H1 (cell line): ENCODE measurements at regions not wholly inside any gene's neighbourhood (a gene's known extent, or its start where the extent isn't known, plus 50 kb on each side); places are given as distances from the start of the nearest gene placed in this dataset.

ENCODE experiments used
- CTCF ChIA-PET: fragments of 300-600 bp; sonication (Branson Sonifier 250); formaldehyde crosslinking; loops from one replicate; lab custom pipeline; 2021; ENCODE audit not compliant: partially characterized antibody; lab: Charles Lee
- POLR2A ChIA-PET: fragments of 300-600 bp; sonication (Branson Sonifier 250); formaldehyde crosslinking; loops from one replicate; lab custom pipeline; 2021; ENCODE audit warnings: inconsistent platforms; ENCODE audit not compliant: partially characterized antibody; lab: Charles Lee
- DNase-seq, 2 experiments: peaks; one replicate each; pipeline versions ENCODE4 v3.0.0 to v3.0.0-alpha.2; 2010 to 2022; ENCODE audit warnings: low spot score in 2 of 2, low read depth in 1 of 2, mixed read lengths in 1 of 2
- FAIRE-seq: peaks from 2 replicates; lab custom pipeline; 2011; peaks lifted over from hg19 to GRCh38; lab: Jason Lieb, UNC
- H2AFZ ChIP-seq: 2 replicates; pipeline ENCODE4 v1.8.1; 2012; ENCODE audit warnings: low read length, inconsistent platforms
- H2AK5ac ChIP-seq: 2 replicates; pipeline ENCODE4 v1.6.1; 2013; ENCODE audit warnings: low read depth, low read length
- H2BK120ac ChIP-seq: replicated peaks from 2 replicates; pipeline ENCODE3; 2013; ENCODE audit warnings: low read depth, low read length, inconsistent platforms
- H2BK12ac ChIP-seq: 2 replicates; pipeline ENCODE4 v1.6.1; 2013; ENCODE audit warnings: low read depth, low read length
- H2BK15ac ChIP-seq: 2 replicates; pipeline ENCODE4 v1.6.1; 2013; ENCODE audit warnings: low read length
- H2BK20ac ChIP-seq: 2 replicates; pipeline ENCODE4 v1.6.1; 2013; ENCODE audit warnings: low read length
- H2BK5ac ChIP-seq: 2 replicates; pipeline ENCODE4 v1.6.1; 2013; ENCODE audit warnings: low read depth, low read length
- H3K14ac ChIP-seq: 2 replicates; pipeline ENCODE4 v1.6.1; 2013; ENCODE audit warnings: inconsistent platforms; ENCODE audit not compliant: insufficient read length
- H3K18ac ChIP-seq: 2 replicates; pipeline ENCODE4 v1.6.1; 2013; ENCODE audit warnings: low read length; ENCODE audit errors: extremely low read depth
- H3K23ac ChIP-seq: 2 replicates; pipeline ENCODE4 v1.6.1; 2013; ENCODE audit warnings: inconsistent platforms; ENCODE audit not compliant: insufficient read length
- H3K23me2 ChIP-seq: 2 replicates; pipeline ENCODE4 v1.6.1; 2013; ENCODE audit warnings: low read depth, low read length
- H3K27ac ChIP-seq: 2 replicates; pipeline ENCODE4 v1.6.1; 2011; ENCODE audit warnings: low read depth, low read length, inconsistent platforms
- H3K27me3 ChIP-seq, 4 experiments: replicated peaks in 1 of 4; 1 replicate in 1 of 4; 2 replicates in 3 of 4; pipeline versions ENCODE4 v1.6.1 to v1.8.1; 2011 to 2013; ENCODE audit warnings: low read length in 3 of 4, mild to moderate bottlenecking in 3 of 4, inconsistent platforms in 2 of 4, mixed read lengths in 2 of 4, moderate library complexity in 1 of 4; ENCODE audit not compliant: control insufficient read depth in 3 of 4, insufficient read depth in 3 of 4; ENCODE audit errors: extremely low read depth in 1 of 4
- H3K36me3 ChIP-seq, 4 experiments: 2 replicates each; pipeline versions ENCODE4 v1.6.1 to v1.8.1; 2011 to 2013; ENCODE audit warnings: mild to moderate bottlenecking in 4 of 4, low read length in 3 of 4, moderate library complexity in 2 of 4, control low read depth in 1 of 4, inconsistent platforms in 1 of 4; ENCODE audit not compliant: insufficient read depth in 4 of 4, control insufficient read depth in 2 of 4
- H3K4ac ChIP-seq: replicated peaks from 2 replicates; pipeline ENCODE3; 2013; ENCODE audit warnings: low read length, low read depth, mixed read lengths, inconsistent platforms; ENCODE audit not compliant: insufficient read length
- H3K4me1 ChIP-seq, 4 experiments: replicated peaks in 1 of 4; 1 replicate in 1 of 4; 2 replicates in 3 of 4; pipeline versions ENCODE4 v1.6.1 to v1.8.1; 2011 to 2013; ENCODE audit warnings: low read length in 3 of 4, inconsistent platforms in 2 of 4, mixed read lengths in 1 of 4; ENCODE audit not compliant: insufficient read depth in 4 of 4, control insufficient read depth in 3 of 4
- H3K4me2 ChIP-seq, 2 experiments: 2 replicates each; pipeline versions ENCODE4 v1.6.1 to v1.8.1; 2011 to 2013; ENCODE audit warnings: low read depth in 2 of 2, low read length in 2 of 2, control low read depth in 1 of 2, inconsistent platforms in 1 of 2, mild to moderate bottlenecking in 1 of 2; ENCODE audit not compliant: insufficient read depth in 1 of 2
- H3K4me3 ChIP-seq, 4 experiments: fragments of 200-600, 300-600 bp in 1 of 4; sonication (generic), shearing (Covaris generic), sonication (Bioruptor Twin) in 1 of 4; 2 replicates each; pipeline versions ENCODE4 v1.5.1 to v1.8.1; 2011 to 2016; ENCODE audit warnings: low read length in 4 of 4, low read depth in 3 of 4, control low read depth in 2 of 4, inconsistent platforms in 2 of 4, mild to moderate bottlenecking in 2 of 4, mixed read lengths in 1 of 4, moderate library complexity in 1 of 4; ENCODE audit not compliant: insufficient read depth in 2 of 4; ENCODE audit errors: extremely low read depth in 1 of 4
- H3K56ac ChIP-seq: replicated peaks from 2 replicates; pipeline ENCODE3; 2013; ENCODE audit warnings: low read depth, mild to moderate bottlenecking, mixed read lengths, low read length, inconsistent platforms; ENCODE audit not compliant: insufficient read length
- H3K79me1 ChIP-seq: 2 replicates; pipeline ENCODE4 v1.6.1; 2013; ENCODE audit warnings: low read depth, low read length, control low read depth
- H3K79me2 ChIP-seq, 2 experiments: 2 replicates each; pipeline versions ENCODE4 v1.6.1 to v1.8.1; 2012 to 2013; ENCODE audit warnings: low read length in 2 of 2, mild to moderate bottlenecking in 2 of 2, inconsistent platforms in 1 of 2; ENCODE audit not compliant: insufficient read depth in 2 of 2, control insufficient read depth in 1 of 2
- H3K9ac ChIP-seq, 4 experiments: replicated peaks in 1 of 4; 1 replicate in 1 of 4; 2 replicates in 3 of 4; pipeline versions ENCODE4 v1.6.1 to v1.8.1; 2011 to 2013; ENCODE audit warnings: low read depth in 3 of 4, low read length in 3 of 4, control low read depth in 2 of 4, mild to moderate bottlenecking in 2 of 4, moderate library complexity in 2 of 4, inconsistent platforms in 1 of 4; ENCODE audit errors: extremely low read depth in 1 of 4
- H3K9me3 ChIP-seq, 2 experiments: 2 replicates each; pipeline versions ENCODE4 v1.6.1 to v1.8.1; 2012 to 2013; ENCODE audit warnings: mild to moderate bottlenecking in 2 of 2, moderate library complexity in 2 of 2, control low read depth in 1 of 2, inconsistent platforms in 1 of 2, low read depth in 1 of 2, low read length in 1 of 2, mixed read lengths in 1 of 2; ENCODE audit not compliant: insufficient read depth in 2 of 2
- H4K20me1 ChIP-seq, 2 experiments: replicated peaks in 1 of 2; 2 replicates each; pipeline versions ENCODE3 to v1.8.1; 2011 to 2013; ENCODE audit warnings: inconsistent platforms in 2 of 2, low read length in 2 of 2, mild to moderate bottlenecking in 1 of 2; ENCODE audit not compliant: insufficient read depth in 2 of 2, control insufficient read depth in 1 of 2
- H4K5ac ChIP-seq: 2 replicates; pipeline ENCODE4 v1.6.1; 2013; ENCODE audit warnings: low read length, low read depth, mixed read lengths, inconsistent platforms; ENCODE audit not compliant: insufficient read length
- H4K8ac ChIP-seq: 2 replicates; pipeline ENCODE4 v1.8.0; 2013; ENCODE audit warnings: mild to moderate bottlenecking, moderate library complexity, low read length, inconsistent platforms; ENCODE audit not compliant: insufficient read depth; ENCODE audit errors: extremely low read depth
- H4K91ac ChIP-seq: replicated peaks from 2 replicates; pipeline ENCODE3; 2013; ENCODE audit warnings: low read length, mixed read lengths, inconsistent platforms; ENCODE audit not compliant: insufficient read length
- BCL11A ChIP-seq, 2 experiments: IDR thresholded peaks; one replicate each; pipeline ENCODE4 v1.6.1; 2011; ENCODE audit warnings: low read depth in 2 of 2, low read length in 2 of 2, mild to moderate bottlenecking in 2 of 2
- BRCA1 ChIP-seq: IDR thresholded peaks from 2 replicates; pipeline ENCODE4 v1.6.1; 2012; ENCODE audit warnings: low read depth, low read length, improper control_type of control experiment
- HDAC2 ChIP-seq, 2 experiments: fragments of 300-600 bp in 1 of 2; sonication (generic) in 1 of 2; IDR thresholded peaks; 2 replicates each; pipeline ENCODE4 v1.6.1; 2011 to 2012; ENCODE audit warnings: low read depth in 2 of 2, low read length in 2 of 2, mild to moderate bottlenecking in 2 of 2, moderate library complexity in 2 of 2, borderline replicate concordance in 1 of 2, inconsistent platforms in 1 of 2
- NANOG ChIP-seq: IDR thresholded peaks from 2 replicates; pipeline ENCODE4 v1.6.1; 2011; ENCODE audit warnings: low read length, low read depth, mild to moderate bottlenecking, inconsistent platforms; ENCODE audit not compliant: insufficient read depth, poor library complexity, severe bottlenecking
- PHF8 ChIP-seq: fragments of 200-600 bp; sonication (generic); conservative IDR thresholded peaks from 2 replicates; pipeline ENCODE4 v1.7.1; 2012; ENCODE audit warnings: low read depth, mild to moderate bottlenecking, inconsistent platforms, low read length, moderate library complexity
- POLR2AphosphoS5 ChIP-seq: IDR thresholded peaks from 2 replicates; pipeline ENCODE4 v1.6.1; 2011; ENCODE audit warnings: low read depth, low read length
- TBP ChIP-seq: IDR thresholded peaks from 2 replicates; pipeline ENCODE4 v1.6.1; 2011; ENCODE audit warnings: low read depth, low read length, improper control_type of control experiment
- WGBS, 2 experiments: shearing (Covaris generic) in 1 of 2; methylation state at CpG; one replicate each; pipeline versions ENCODE4 v1.1.6 to v1.1.7; 2013 to 2015; ENCODE audit warnings: low lambda C conversion rate in 2 of 2, mixed read lengths in 2 of 2, inconsistent platforms in 1 of 2, low coverage in 1 of 2, missing lambda C conversion rate in 1 of 2; ENCODE audit not compliant: insufficient replicate concordance in 2 of 2, insufficient coverage in 1 of 2, insufficient read length in 1 of 2; ENCODE audit errors: extremely low coverage in 1 of 2, missing lambda C conversion rate in 1 of 2; 5-methylcytosine and 5-hydroxymethylcytosine counted together
- TF ChIP-seq, protein P1 (sequence below): IDR thresholded peaks from 2 replicates; pipeline ENCODE4 v1.6.1; 2011; ENCODE audit warnings: low read depth, mild to moderate bottlenecking, low read length; ENCODE audit not compliant: insufficient read depth
- TF ChIP-seq, protein P2 (sequence below): IDR thresholded peaks from 2 replicates; pipeline ENCODE4 v1.6.1; 2011; ENCODE audit warnings: low read length, improper control_type of control experiment

DNA sequence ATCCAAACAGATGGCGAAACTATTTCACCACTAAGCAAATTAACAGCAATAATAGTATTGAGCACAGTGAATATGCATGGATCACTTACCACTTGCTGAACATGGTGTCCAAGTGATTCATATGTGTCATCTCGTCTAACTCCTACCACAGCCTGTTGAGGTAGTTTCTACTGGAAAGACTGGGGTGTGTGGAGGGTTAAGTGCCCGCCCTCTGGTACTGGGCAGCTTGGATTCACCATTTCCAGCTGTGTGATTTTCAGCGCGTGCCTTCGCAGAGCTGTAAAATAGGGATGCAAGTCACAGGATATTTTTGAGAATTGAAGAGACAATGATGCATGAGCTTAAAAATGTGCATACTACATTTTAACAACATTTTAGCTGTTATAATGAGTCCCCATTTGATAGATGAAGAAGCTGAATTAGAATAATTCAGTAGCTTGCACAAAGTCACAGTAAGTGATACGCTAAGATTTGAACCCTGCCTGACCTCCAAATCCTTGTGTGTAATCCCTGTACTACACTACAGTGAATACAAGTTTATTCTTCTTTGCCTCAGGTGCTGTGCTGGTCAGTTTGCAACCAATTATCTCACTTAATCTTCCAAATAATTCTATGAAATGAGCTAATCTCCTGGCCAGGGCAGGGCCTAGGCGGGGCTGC, 75.2 kb upstream of the SIX2 start:
- WGBS, 2 experiments: 80% methylated on average over 8 of the region's 8 CpGs; no CpG with 5 or more reads in 1 of the 2 experiments
- H4K8ac ChIP-seq: no peak overlapping the region
- no peaks in the 10 kb centered on the region for H3K79me1 ChIP-seq
- no peaks in the 10 kb centered on the region for H4K20me1 ChIP-seq
- no peak overlapping the region for H3K4me3 ChIP-seq
- H4K5ac ChIP-seq: no peak overlapping the region
- ChIA-PET CTCF (interaction anchor here (1.0 to 1.2 kb wide), 2 partner anchors 9 to 13 kb away, joined by 3 read pairs; no protein-coding TSS in a partner anchor), POLR2A (interaction anchor here (1.3 kb wide), 1 partner anchor 9 kb away, joined by 3 read pairs; no protein-coding TSS in a partner anchor)
- H2AFZ ChIP-seq: no peak overlapping the region
- H2BK12ac ChIP-seq: no peak overlapping the region
- FAIRE-seq (no peak), DNase-seq (no peak)
- no peak overlapping the region for H4K91ac ChIP-seq
- no peak overlapping the region for H2BK20ac ChIP-seq
- no peak overlapping the region for H3K18ac ChIP-seq
- H3K9me3 ChIP-seq: no peaks in the 10 kb centered on the region
- H3K56ac ChIP-seq: no peak overlapping the region
- H3K36me3 ChIP-seq: no peaks in the 10 kb centered on the region
- H3K79me2 ChIP-seq: no peaks in the 10 kb centered on the region
- no peaks in the 10 kb centered on the region for H3K27me3 ChIP-seq
- H3K4ac ChIP-seq: no peak overlapping the region
- no peak overlapping the region for H3K23ac ChIP-seq
- H2BK15ac ChIP-seq: no peak overlapping the region
- H2BK120ac ChIP-seq: no peak overlapping the region
- H3K14ac ChIP-seq: no peak overlapping the region
- H3K4me1 ChIP-seq: no peaks in the 10 kb centered on the region
- no peaks in the 10 kb centered on the region for H3K23me2 ChIP-seq
- H3K9ac ChIP-seq: no peak overlapping the region
- H2AK5ac ChIP-seq: no peak overlapping the region
- no peak overlapping the region for H2BK5ac ChIP-seq
- no peak overlapping the region for H3K4me2 ChIP-seq
- H3K27ac ChIP-seq: no peak overlapping the region
- TF ChIP-seq, protein P1, sequence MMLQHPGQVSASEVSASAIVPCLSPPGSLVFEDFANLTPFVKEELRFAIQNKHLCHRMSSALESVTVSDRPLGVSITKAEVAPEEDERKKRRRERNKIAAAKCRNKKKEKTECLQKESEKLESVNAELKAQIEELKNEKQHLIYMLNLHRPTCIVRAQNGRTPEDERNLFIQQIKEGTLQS: no peak
- TF ChIP-seq BRCA1 (no peak), POLR2AphosphoS5 (no peak), PHF8 (no peak), NANOG (no peak), TBP (no peak), HDAC2 (IDR thresholded peaks at IDR 0.05; ENCODE audit: borderline replicate concordance in 1 of 2, low read depth in 2 of 2, low read length in 2 of 2) (no peak), BCL11A (IDR thresholded peaks at IDR 0.05; ENCODE audit: low read depth in 2 of 2, low read length in 2 of 2) (no peak)
- TF ChIP-seq, protein P2, sequence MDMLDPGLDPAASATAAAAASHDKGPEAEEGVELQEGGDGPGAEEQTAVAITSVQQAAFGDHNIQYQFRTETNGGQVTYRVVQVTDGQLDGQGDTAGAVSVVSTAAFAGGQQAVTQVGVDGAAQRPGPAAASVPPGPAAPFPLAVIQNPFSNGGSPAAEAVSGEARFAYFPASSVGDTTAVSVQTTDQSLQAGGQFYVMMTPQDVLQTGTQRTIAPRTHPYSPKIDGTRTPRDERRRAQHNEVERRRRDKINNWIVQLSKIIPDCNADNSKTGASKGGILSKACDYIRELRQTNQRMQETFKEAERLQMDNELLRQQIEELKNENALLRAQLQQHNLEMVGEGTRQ: no peak
